Activated CD8-positive, alpha-beta memory T cell treated with anti-CD3 and anti-CD28 coated beads, Interleukin-2, amount 50 U/mL, for 1 hour (primary cell): ENCODE measurements at regions not wholly inside any gene's neighbourhood (a gene's known extent, or its start where the extent isn't known, plus 50 kb on each side); places are given as distances from the start of the nearest gene placed in this dataset.
"Not testable (repeated sequence)": the region's sequence is repeated elsewhere in the genome, so short reads cannot be mapped to it uniquely, and the experiment has no call there.

ENCODE experiments used
- DNase-seq: peaks from one replicate; pipeline ENCODE4 v3.0.0-alpha.2; 2020; ENCODE audit errors: extremely low read depth

DNA sequence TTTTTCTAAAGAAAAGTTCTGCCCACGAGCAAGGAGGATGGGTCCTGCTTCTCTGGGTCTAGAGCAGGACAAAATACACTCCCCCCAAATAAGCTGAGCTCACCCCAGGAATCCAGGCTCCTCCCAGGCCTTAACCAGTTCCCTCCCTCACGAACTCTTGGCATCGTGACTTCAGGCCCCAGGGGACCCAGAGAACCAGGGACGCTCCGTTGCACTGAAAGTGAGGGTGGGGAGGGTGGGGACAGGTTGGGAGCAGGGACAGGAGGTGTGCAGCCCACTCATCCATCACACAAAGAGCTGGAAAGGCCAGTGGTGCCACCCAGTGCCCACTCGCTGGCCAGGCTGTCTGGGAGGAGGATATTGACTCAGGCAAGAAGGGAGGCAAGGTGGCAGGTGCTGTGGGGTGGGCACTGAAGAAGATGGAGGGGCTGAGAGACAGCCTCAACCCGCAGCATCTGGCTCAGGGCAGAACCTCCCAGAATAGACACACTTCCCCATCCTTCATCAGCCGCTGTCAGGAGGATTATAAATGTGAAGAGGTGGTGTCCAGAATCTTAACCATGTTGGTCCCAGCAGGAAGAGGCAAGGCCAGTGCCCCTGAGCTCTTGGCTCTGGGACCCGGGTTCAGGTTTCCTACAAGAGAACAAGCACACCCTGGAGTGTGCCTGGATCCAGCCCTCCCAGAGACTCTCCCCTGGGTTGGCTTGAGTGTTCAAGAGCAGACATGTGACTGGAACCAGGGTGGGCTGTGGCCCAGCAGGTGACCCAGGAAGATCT is 67.9 kb upstream of the RPL38 start:
- DNase-seq: no peak

DNA sequence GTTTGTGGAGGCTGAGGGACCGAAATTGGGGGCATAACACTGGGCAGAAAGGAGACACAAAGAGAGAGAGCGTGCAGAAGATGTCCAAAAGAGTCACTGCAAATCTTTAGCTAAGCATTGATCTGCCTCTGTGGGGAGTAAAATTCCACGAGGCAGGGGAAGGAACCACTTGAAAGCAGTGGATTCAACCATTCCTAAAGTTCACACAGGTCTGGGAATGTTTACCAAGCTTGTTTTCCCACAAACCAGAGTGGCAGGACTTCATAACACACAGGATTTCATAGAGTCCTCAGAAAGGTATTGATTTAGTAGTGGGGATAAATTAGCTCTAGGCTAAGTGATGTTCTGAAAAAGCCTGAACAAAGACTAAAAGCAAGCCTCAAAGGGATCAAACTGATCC is 66.1 kb upstream of the RPL38 start:
- no peak for DNase-seq

DNA sequence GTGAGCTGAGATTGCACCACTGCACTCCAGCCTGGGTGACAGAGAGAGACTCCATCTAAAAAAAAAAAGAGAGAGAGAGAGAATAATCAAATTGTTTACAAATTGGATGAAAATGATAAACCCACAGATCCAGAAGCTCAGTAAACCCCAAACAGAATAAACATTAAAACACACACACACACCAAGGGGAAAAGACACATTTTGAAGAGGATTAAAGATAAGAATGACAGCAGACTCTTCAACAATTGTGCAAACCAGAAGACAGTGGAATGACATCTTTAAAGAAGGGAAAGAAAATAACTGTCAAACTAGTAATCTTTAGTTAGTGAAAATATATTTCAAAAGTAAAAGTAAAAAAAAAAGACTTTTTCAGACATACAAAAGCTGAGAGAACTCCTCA is 64.4 kb upstream of the RPL38 start:
- no peak for DNase-seq

DNA sequence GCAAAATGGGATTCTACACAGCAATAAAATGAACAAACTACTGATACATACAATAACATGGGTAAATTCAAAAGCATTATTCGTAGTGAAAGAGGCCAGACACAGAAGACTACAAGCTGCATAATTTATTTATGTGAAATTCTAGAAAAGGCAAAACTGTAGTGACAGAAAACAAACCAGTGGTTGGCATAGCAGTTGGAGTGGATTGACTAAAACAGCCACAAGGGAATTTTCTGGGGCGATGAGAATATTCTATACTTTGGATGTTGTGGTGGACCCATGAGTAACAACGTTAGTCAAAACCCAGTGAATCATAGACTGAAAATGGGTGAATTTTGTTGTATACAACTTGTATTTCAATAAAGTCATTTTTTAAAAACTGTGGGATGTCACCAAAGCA is 63.2 kb upstream of the RPL38 start:
- no peak for DNase-seq

DNA sequence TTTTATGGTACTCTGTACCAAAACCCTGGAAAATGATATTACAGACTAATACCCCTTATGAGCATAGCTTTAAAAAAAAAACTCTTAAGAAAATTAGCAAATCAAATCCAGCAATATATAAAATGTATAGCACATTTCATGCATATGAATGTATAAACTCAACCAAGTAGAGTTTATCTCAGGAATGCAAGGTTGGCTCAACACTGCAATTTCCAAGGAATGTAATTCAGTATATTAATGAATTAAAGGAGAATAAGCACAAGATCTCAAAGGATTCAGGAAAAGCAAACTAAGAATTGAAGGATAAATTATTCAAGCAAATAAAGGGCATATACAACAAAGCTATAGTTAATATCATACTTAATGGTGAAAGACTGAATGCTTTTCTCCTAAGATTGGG is 61.9 kb upstream of the RPL38 start:
- no peak for DNase-seq

DNA sequence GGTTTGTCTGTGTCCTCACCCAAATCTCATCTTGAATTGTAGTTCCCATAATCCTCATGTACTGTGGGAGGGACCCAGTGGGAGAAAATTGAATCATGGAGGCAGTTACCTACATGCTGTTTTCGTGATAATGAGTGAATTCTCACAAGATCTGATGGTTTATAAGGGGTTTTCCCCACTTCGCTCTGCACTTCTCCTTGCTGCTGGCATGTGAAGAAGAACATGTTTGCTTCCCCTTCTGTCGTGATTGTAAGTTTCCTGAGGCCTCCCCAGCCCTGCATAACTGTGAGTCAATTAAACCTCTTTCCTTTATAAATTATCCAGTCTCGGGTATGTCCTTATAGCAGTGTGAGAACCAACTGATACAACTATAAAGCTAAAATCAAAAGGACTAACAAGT is 60.2 kb upstream of the RPL38 start:
- not testable (repeated sequence) for DNase-seq

DNA sequence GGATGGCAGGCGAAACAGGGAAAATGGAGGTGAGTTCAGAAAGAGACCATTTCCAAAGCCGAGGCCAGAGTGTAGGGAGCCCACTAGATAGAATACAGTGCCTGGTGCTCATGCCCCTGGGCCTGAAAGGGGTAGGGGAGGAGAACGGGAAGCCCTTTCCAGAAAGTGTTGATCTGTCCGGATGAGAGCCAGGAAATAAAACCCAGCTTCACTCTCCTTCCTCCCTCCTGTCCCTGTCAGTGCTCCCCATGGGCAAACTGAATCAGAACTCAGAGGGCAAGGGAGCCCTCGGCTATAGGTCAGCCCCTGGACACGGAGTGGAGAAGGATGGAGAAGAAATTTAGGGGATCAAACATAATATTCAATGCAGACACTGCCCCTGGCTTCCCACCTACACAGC is 57.7 kb upstream of the RPL38 start:
- DNase-seq: no peak

DNA sequence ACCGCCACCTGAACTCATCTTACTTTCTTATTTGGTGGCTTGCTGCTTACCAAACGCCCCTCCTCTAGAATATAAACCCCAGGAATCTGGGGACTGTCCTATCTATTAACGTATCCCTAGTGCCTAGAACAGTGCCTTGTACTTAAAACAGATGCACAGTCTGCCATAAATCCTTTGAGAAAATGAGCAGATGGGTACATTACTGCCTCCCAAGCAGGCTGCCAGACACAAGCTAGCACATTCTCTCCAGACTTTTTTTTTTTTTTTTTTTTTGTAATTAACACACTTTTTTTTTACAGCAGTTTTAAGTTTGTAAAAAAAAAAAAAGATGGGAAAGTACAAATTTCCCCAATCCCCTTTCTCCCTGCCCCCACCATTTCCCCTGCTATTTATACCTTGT is 57.3 kb upstream of the RPL38 start:
- DNase-seq: no peak

DNA sequence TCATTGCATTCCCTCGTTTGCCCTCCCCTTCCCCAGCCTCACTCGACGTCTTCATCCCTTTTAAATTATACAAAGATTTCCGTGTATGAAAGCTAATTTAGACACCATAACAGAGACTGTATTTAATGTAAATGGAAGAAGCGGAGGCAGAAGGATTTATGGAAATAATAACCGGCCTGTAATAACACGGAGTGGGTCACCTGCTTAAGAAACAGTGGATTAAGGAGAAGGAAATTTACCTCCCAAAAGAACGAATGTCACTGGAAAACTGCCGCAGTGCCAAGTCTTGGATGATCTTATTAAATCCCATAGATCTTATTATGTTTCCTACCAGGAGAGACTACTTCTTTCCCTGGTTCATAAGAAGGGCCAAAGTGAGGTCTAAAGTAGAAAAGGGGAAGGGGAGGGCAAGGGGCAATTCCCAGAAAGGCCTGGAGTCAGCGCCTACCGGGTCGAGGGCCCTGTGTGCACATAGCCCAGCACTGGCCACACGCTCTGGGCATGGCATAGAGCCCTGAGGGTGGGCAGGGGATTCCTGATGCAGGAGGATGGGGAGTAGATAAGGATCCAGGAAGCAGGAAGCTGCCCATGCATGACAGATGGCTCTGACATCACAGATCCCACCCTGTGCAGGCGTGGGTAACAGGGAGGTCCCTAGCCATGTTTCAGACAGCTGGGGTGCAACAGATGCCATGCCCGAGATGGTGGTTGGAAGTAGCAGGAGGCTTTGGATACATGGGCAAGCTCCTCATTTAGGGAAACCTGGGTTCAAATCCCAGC is 56.2 kb upstream of the RPL38 start:
- DNase-seq: no peak

DNA sequence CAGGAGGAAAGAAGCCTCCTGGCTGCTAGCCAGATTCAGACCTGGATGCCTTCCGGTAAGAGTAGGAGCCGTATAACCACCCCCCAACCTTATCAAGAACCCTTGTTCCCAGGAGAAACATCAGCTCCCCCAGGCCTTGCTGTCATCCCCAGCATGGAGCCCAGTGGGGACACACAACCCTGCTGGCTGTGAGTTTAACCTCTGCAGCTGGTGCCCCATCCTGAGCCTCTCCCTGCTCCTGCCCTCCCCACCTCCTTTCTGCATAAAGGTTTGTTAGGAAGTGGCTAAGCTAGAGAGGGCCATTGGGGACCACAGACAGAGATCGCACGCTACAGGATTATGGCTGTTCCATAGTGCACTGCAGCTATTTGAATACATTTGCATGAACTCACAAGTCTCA is 55.5 kb upstream of the RPL38 start:
- DNase-seq: no peak

DNA sequence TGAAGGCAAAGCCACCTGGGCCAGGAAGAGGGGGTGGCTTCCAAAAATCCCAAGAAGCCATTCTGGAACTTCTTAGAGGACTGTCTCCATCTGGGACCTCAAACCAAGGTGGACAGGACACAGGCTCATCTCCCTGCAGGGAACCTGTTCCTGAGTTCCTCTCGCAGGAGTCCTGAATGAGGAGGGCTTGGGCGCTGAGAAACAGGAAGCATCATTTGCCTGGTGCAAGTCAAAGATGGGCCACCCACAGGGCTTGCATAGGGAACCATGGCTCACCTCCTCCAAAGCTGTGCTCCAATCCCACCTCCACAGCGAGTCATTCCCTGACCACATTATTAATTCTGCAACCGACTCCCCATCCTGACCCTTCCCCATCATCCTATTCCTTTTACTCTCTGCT is 55.0 kb upstream of the RPL38 start:
- DNase-seq: no peak

DNA sequence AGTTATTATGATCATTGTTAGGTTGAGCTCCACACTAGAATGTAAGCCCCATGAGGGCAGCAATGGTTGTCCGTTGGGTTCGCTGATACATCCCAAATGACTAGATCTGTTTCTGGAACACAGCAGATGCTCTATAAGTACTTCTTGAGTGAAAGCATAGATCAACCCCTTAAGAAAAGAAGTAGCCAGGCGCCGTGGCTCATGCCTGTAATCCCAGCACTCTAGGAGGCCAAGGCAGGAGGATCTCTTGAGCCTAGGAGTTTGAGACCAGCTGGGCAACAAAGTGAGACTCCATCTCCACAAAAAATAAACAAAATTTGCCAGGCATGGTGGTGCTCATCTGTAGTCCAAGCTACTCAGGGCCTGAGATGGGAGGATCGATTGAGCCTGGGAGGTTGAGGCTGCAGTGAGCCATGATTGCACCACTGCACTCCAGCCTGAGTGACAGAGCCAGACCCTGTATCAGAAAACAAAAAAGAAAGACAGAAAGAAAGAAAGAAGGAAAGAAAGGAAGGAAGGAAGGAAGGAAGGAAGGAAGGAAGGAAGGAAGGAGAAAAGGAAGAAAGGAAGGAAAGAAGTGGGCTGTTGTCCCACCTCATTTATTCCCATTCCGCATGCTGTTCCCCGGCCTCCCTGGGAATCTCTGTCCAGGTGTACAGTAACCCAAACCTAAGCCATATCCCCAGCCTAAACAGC is 54.4 kb upstream of the RPL38 start:
- DNase-seq: no peak

DNA sequence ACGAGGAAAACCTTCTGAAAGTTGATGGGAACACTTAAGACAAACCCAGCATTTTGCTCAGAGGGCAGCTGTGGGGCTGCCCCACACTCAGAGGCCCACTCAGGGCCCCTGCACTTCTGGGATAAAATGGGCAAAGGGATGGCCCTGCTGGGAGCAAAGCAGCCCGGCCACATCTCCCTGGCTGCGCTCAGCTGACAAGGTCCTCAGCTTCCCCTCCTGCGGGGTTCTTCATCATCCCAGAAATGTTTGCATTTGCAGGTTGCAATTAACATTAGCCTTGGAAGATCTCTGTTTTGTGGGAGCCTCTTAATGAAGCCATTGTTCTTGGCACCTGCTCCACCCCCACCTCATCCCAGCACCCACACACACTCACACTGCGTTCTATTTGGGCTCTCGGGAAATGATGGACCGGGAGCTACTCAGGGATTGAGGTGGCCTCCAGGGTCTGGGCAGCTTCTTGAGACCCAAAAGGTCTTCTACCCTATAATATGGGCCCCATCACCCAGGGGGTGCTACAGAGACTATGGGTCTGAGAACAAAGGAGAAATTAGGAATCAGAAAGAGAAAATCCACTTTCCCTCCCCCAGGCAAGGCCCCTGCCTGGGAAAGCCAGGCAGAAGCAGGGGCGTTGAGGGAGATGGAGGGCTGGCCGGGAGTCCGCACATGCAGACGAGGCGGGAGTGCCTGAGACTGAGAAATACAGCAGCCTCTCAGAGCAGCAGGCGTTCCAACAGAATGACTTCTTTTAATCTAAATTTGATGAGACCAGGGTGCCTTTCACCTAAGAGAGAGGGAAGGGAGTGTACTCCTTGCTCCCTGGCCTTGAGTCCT is 53.7 kb upstream of the RPL38 start:
- DNase-seq: no peak

DNA sequence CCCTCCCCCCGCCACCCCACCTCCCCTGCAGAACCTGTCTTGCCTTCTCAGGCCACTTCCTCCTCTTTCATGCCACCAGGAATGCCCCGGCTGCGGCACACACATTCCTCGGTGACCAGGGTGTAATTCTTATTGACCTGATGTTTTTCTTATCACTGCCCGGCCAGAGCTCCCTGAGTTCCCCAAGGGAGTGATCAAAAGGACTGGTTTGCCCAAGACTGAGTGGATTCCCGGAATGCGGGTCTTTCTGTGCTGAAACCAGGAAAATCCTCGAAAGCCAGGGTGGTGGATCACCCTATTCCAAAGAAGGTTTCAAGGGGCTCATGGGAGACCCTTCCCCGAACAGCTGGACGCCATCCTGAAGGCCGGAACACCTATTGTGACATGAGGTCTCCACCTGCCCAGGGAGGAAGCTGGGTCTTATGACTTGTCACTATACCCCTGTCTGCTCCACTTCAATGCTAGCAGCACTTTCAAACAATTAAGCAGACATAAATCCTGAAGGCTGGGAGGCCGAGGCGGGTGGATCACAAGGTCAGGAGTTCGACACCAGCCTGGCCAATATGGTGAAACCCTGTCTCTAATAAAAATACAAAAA is 53.0 kb upstream of the RPL38 start:
- DNase-seq: no peak

DNA sequence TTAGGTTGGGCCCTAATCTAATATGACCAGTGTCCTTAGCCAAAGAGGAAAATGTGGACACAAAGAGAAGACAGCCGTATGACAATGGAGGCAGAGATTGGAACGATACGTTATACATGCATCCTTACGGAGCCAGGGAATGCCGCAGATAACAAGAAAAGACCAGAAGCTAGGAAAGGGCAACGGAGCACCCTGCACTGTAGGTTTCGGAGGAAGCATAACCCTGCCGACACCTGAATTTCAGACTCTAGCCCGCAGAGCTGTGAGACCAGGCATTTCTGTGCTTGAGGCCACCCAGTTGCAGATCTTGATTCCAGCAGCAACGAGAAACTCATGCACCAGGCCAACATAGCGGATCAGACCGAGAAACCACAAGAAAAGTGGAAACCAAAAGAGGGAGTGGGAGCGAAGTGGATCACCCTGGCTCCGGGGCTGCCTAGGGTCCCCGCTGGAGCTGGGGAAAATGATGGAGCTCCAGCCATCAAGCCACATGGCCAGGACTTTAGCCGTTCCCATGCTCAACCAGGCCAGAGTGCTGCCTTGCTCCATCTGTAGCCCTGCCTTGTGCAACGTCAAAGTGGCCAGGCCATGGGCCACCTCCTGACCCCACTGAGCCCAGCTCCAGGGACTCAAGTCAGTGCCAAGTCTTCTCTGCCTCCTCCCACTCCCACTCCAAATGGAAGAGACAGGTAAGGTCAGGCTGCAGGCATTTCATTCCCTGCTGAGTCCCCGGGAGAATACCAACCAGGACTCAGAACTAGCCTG is 51.7 kb upstream of the RPL38 start:
- no peak for DNase-seq

DNA sequence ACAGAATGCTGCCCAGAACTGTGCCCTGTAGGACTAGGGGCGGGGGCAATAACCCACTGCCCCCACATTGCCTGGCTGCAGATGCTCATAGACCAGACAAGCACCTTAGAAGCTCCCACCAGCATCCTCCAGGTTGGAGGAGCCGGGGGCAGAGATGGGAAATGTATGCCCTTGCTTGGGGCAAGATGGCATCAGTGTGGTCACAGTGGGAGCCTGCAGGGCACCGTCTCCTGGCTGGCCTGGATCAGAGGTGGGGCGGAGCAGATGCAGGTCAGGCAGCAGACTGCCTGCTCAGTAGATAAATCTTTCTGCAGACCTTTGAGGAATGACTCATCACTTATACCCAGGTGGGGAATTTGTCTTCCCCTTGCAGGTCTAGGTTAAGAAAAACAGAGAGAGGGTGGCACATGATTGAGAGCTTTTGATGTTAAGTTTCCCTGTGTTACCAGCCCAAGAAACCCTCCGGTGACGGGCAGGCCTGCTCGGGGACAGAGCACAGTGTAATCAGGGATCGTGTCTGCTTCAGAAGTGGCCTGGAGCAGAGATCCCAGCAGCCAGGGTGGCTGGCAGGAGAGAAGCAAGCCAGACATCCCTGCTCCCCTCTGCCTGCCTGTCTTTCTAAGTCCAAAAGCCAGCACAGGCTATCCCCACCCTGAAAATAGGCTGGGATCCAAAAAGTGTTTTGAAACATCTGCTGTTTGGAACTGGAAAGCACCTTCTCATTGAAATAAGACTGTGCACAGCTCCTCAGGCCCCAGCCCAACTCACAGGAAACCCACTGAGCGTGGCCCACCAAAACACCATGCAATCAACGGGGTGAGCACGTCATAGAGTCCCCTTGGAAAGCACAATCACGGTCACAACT is 50.7 kb upstream of the RPL38 start:
- no peak for DNase-seq

DNA sequence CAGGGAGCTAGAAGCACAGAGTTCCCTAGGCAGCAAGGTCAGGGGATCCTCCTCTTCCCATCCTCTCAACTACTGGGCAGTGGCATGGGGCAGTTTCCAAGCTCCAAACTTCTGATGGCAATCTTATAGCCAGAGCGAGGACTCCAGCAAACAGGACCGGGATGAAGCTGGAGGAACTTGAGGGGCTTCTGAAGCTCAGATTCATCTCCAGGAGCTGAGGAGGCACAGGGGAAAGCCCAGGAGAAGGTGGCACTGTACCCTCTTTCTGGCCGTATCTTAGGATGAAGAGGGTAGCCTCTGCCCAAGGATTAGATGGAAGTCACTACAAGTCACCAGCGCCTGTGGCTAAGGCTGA is 50.0 kb upstream of the RPL38 start:
- DNase-seq: no peak
